Mesenchymal stem cell (in vitro differentiated cells and primary cell): ENCODE measurements at regions not wholly inside any gene's neighbourhood (a gene's known extent, or its start where the extent isn't known, plus 50 kb on each side); places are given as distances from the start of the nearest gene placed in this dataset.

Source experiments
- DNase-seq: peaks from one replicate; pipeline ENCODE4 v3.0.0-alpha.2; 2013
- H2AFZ ChIP-seq: one replicate; pipeline ENCODE4 v1.6.1; 2013; ENCODE audit warnings: low read depth, mild to moderate bottlenecking, control low read depth, inconsistent platforms, low read length, moderate library complexity
- H2AK5ac ChIP-seq: 2 replicates; pipeline ENCODE4 v1.6.1; 2013; ENCODE audit warnings: low read length, moderate library complexity, mild to moderate bottlenecking, inconsistent platforms; ENCODE audit not compliant: severe bottlenecking
- H2BK120ac ChIP-seq: one replicate; pipeline ENCODE4 v1.6.1; 2013; ENCODE audit warnings: low read depth, mild to moderate bottlenecking, inconsistent platforms, low read length, moderate library complexity
- H2BK12ac ChIP-seq, 2 experiments: one replicate each; pipeline ENCODE4 v1.6.1; 2013; ENCODE audit warnings: inconsistent platforms in 2 of 2, low read length in 2 of 2, mild to moderate bottlenecking in 2 of 2, moderate library complexity in 2 of 2, control low read depth in 1 of 2
- H2BK15ac ChIP-seq: one replicate; pipeline ENCODE4 v1.6.1; 2013; ENCODE audit warnings: mild to moderate bottlenecking, low read depth, inconsistent platforms; ENCODE audit not compliant: poor library complexity, severe bottlenecking
- H2BK5ac ChIP-seq: 2 replicates; pipeline ENCODE4 v1.6.1; 2013; ENCODE audit warnings: low read depth, mild to moderate bottlenecking, low read length, control low read depth, inconsistent platforms; ENCODE audit not compliant: poor library complexity, severe bottlenecking
- H3K14ac ChIP-seq, 2 experiments: one replicate each; pipeline ENCODE4 v1.6.1; 2013; ENCODE audit warnings: inconsistent platforms in 2 of 2, low read length in 2 of 2, control low read depth in 1 of 2, mild to moderate bottlenecking in 1 of 2, moderate library complexity in 1 of 2
- H3K18ac ChIP-seq, 2 experiments: one replicate each; pipeline ENCODE4 v1.6.1; 2013; ENCODE audit warnings: inconsistent platforms in 2 of 2, low read length in 2 of 2, control low read depth in 1 of 2, low read depth in 1 of 2, mild to moderate bottlenecking in 1 of 2
- H3K23ac ChIP-seq, 2 experiments: one replicate each; pipeline ENCODE4 v1.6.1; 2013; ENCODE audit warnings: inconsistent platforms in 2 of 2, low read length in 2 of 2, mild to moderate bottlenecking in 2 of 2, moderate library complexity in 2 of 2, control low read depth in 1 of 2
- H3K27ac ChIP-seq: 2 replicates; pipeline ENCODE4 v1.5.1; 2013; ENCODE audit warnings: mild to moderate bottlenecking, moderate library complexity, low read length, control low read depth, inconsistent platforms; ENCODE audit not compliant: poor library complexity, severe bottlenecking
- H3K27me3 ChIP-seq, 2 experiments: 2 replicates each; pipeline versions ENCODE4 v1.6.1 to v1.7.0; 2013; ENCODE audit warnings: low read length in 2 of 2, mild to moderate bottlenecking in 2 of 2, moderate library complexity in 2 of 2, control low read depth in 1 of 2, inconsistent platforms in 1 of 2; ENCODE audit not compliant: control insufficient read depth in 1 of 2, insufficient read depth in 1 of 2
- H3K36me3 ChIP-seq, 2 experiments: 2 replicates each; pipeline versions ENCODE4 v1.6.1 to v1.7.0; 2013; ENCODE audit warnings: low read length in 2 of 2, control low read depth in 1 of 2, inconsistent platforms in 1 of 2, low read depth in 1 of 2, mild to moderate bottlenecking in 1 of 2; ENCODE audit not compliant: insufficient read depth in 2 of 2, control insufficient read depth in 1 of 2
- H3K4ac ChIP-seq, 2 experiments: one replicate each; pipeline ENCODE4 v1.6.1; 2013; ENCODE audit warnings: inconsistent platforms in 2 of 2, low read length in 2 of 2, mild to moderate bottlenecking in 2 of 2, moderate library complexity in 2 of 2, control low read depth in 1 of 2, low read depth in 1 of 2
- H3K4me1 ChIP-seq: 2 replicates; pipeline ENCODE4 v1.6.1; 2013; ENCODE audit warnings: low read depth, low read length, control low read depth; ENCODE audit not compliant: control insufficient read depth, insufficient read depth
- H3K4me2 ChIP-seq: 2 replicates; pipeline ENCODE4 v1.6.1; 2013; ENCODE audit warnings: low read length, mild to moderate bottlenecking, inconsistent platforms; ENCODE audit not compliant: poor library complexity, severe bottlenecking
- H3K4me3 ChIP-seq, 2 experiments: 2 replicates each; pipeline versions ENCODE4 v1.5.1 to v1.7.0; 2013; ENCODE audit warnings: low read length in 2 of 2, mild to moderate bottlenecking in 2 of 2, control low read depth in 1 of 2, low read depth in 1 of 2; ENCODE audit not compliant: insufficient read depth in 1 of 2
- H3K79me1 ChIP-seq: replicated peaks from 2 replicates; pipeline ENCODE4 v1.6.1; 2013; ENCODE audit warnings: mild to moderate bottlenecking, control low read depth, low read length, inconsistent platforms; ENCODE audit not compliant: poor library complexity, severe bottlenecking
- H3K9ac ChIP-seq: 2 replicates; pipeline ENCODE4 v1.7.0; 2013; ENCODE audit warnings: mild to moderate bottlenecking, low read length, moderate library complexity
- H3K9me3 ChIP-seq: 2 replicates; pipeline ENCODE4 v1.7.0; 2013; ENCODE audit warnings: mild to moderate bottlenecking, low read length; ENCODE audit not compliant: control insufficient read depth
- H4K8ac ChIP-seq: one replicate; pipeline ENCODE4 v1.6.1; 2013; ENCODE audit warnings: inconsistent platforms, mild to moderate bottlenecking, low read length, moderate library complexity
- H4K91ac ChIP-seq: one replicate; pipeline ENCODE4 v1.6.1; 2013; ENCODE audit warnings: mild to moderate bottlenecking, low read length, inconsistent platforms
- WGBS: methylation state at CpG from one replicate; pipeline ENCODE4 v1.1.7; 2013; ENCODE audit warnings: mixed read lengths; 5-methylcytosine and 5-hydroxymethylcytosine counted together

- H2BK12ac ChIP-seq: no peak overlapping the region
- H3K27ac ChIP-seq: no peak overlapping the region
- H4K91ac ChIP-seq: peak overlapping the region; percentile 28
- H4K8ac ChIP-seq: no peak overlapping the region
- no peak overlapping the region for H2AK5ac ChIP-seq
- no peak overlapping the region for H3K4ac ChIP-seq
- no peak overlapping the region for H3K9ac ChIP-seq
- no peak overlapping the region for H2BK15ac ChIP-seq
- H2BK120ac ChIP-seq: no peak overlapping the region
- peak overlapping the region in 1 of 2 experiments; percentile 28 for H3K18ac ChIP-seq
- no peak overlapping the region for H2BK5ac ChIP-seq
- H2AFZ ChIP-seq: no peak overlapping the region
- peaks cover 9% of the 10 kb centered on the region for H3K79me1 ChIP-seq
- WGBS: 62% methylated on average over 5 of the region's 7 CpGs
- peaks cover 0 to 6% of the 10 kb centered on the region in 2 experiments for H3K36me3 ChIP-seq
- peaks cover 8 to 10% of the 10 kb centered on the region in 2 experiments for H3K27me3 ChIP-seq
- peaks cover 78% of the 10 kb centered on the region for H3K4me1 ChIP-seq
- H3K4me3 ChIP-seq: no peak overlapping the region
- no peak overlapping the region for H3K23ac ChIP-seq
- H3K4me2 ChIP-seq: peak overlapping the region; percentile 20
- DNase-seq: no peak
- H3K9me3 ChIP-seq: no peaks in the 10 kb centered on the region
- peak overlapping the region in 1 of 2 experiments; percentile 29 for H3K14ac ChIP-seq
Observed at GRCh38 chr16:85457366-85457765, 155.8 kb upstream of the GSE1 start.

- peak overlapping the region; percentile 71 for H2BK15ac ChIP-seq
- no peak overlapping the region for H3K4me2 ChIP-seq
- DNase-seq: no peak
- H4K91ac ChIP-seq: peak overlapping the region; percentile 53
- no peak overlapping the region for H3K14ac ChIP-seq
- 97% methylated on average over 11 of the region's 11 CpGs for WGBS
- H3K79me1 ChIP-seq: peaks cover 6% of the 10 kb centered on the region
- peak overlapping the region; percentile 45 for H2AK5ac ChIP-seq
- H3K4ac ChIP-seq: no peak overlapping the region
- H4K8ac ChIP-seq: peak overlapping the region; percentile 27
- H3K9me3 ChIP-seq: no peaks in the 10 kb centered on the region
- H3K36me3 ChIP-seq: peaks cover 0 to 6% of the 10 kb centered on the region in 2 experiments
- H3K23ac ChIP-seq: no peak overlapping the region
- H3K9ac ChIP-seq: no peak overlapping the region
- H2BK12ac ChIP-seq: no peak overlapping the region
- H2AFZ ChIP-seq: no peak overlapping the region
- no peak overlapping the region for H3K27ac ChIP-seq
- H3K27me3 ChIP-seq: peaks cover 8 to 20% of the 10 kb centered on the region in 2 experiments
- no peak overlapping the region for H2BK120ac ChIP-seq
- H3K18ac ChIP-seq: peak overlapping the region; percentile 64 to 77
- peaks cover 78% of the 10 kb centered on the region for H3K4me1 ChIP-seq
- no peak overlapping the region for H2BK5ac ChIP-seq
- H3K4me3 ChIP-seq: no peak overlapping the region
Observed at GRCh38 chr16:85458968-85459367, 154.2 kb upstream of the GSE1 start.

GRCh38 chr16:85459529-85460251 is 153.4 kb upstream of the GSE1 start:
- Histone ChIP-seq H4K8ac (peak overlapping the region; percentile 61), H2BK15ac (no peak overlapping the region), H3K9me3 (no peaks in the 10 kb centered on the region), H3K27ac (no peak overlapping the region), H2AFZ (no peak overlapping the region), H3K9ac (peak overlapping the region; percentile 7), H3K23ac (peak overlapping the region in 1 of 2 experiments; percentile 10), H3K36me3 (no peaks in the 10 kb centered on the region), H2AK5ac (no peak overlapping the region), H4K91ac (peak overlapping the region; percentile 43), H2BK120ac (no peak overlapping the region), H3K14ac (peak overlapping the region in 1 of 2 experiments; percentile 19), H2BK5ac (no peak overlapping the region), H2BK12ac (peak overlapping the region in 1 of 2 experiments; percentile 7), H3K4ac (peak overlapping the region in 1 of 2 experiments; percentile 59), H3K4me3 (no peak overlapping the region), H3K4me2 (no peak overlapping the region), H3K27me3 (peaks cover 8 to 22% of the 10 kb centered on the region in 2 experiments), H3K4me1 (peaks cover 81% of the 10 kb centered on the region), H3K18ac (peak overlapping the region; percentile 16 to 64), H3K79me1 (peaks cover 8% of the 10 kb centered on the region)
- 54% methylated on average over 12 of the region's 12 CpGs for WGBS
- peak; percentile 70 for DNase-seq

DNA sequence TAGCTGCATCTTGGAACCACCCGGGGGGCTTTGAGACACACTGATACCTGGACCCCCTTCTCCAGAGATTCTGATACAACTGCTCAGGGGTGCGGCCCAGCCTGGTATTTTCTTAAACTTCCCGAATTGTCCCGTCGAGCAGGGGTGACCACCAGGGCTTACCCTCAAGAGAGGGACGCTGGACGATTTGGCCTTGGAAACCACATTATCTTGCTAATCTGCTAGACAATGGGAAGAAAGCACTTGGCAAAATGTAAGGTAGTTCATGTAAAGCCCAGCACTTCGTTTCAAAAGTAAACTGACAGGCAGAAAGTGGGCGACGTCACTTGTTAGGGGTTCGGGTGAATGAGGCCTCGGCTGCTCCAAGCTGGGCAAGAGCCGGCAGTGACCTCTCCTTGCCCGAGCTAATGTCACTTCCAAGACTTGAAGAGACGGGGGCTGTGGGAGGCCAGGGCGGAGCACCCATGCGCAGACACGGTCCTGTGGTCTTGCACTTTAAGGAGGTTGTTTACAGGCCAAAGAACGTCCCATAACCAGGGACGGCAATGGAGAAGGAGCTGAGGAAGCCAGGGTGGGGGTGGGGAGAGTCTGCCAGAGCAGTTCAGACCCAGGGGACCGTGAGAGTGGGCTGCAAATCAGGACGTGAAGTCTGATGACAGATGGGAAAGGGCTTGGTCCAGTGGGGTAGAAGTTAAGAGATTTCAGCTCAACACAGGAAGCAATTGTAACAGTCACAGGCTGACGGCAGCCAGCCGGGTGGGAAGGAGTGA is 152.7 kb upstream of the GSE1 start:
- Histone ChIP-seq H2BK15ac (peak overlapping the region; percentile 45), H3K9me3 (no peaks in the 10 kb centered on the region), H3K4me3 (peak overlapping the region in 1 of 2 experiments; percentile 22), H3K79me1 (peaks cover 8% of the 10 kb centered on the region), H3K9ac (peak overlapping the region; percentile 7), H2AFZ (no peak overlapping the region), H2BK12ac (peak overlapping the region; percentile 23 to 54), H3K18ac (peak overlapping the region; percentile 9 to 63), H3K4me1 (peaks cover 82% of the 10 kb centered on the region), H2BK120ac (no peak overlapping the region), H3K36me3 (no peaks in the 10 kb centered on the region), H3K4ac (peak overlapping the region in 1 of 2 experiments; percentile 59), H2AK5ac (no peak overlapping the region), H3K23ac (no peak overlapping the region), H3K27me3 (peaks cover 8 to 19% of the 10 kb centered on the region in 2 experiments), H3K14ac (peak overlapping the region in 1 of 2 experiments; percentile 30), H4K91ac (no peak overlapping the region), H4K8ac (no peak overlapping the region), H2BK5ac (no peak overlapping the region), H3K4me2 (no peak overlapping the region), H3K27ac (no peak overlapping the region)
- peak; percentile 79 for DNase-seq
- WGBS: 28% methylated on average over 24 of the region's 24 CpGs
